Transverse colon (tissue), 4 donors: ENCODE measurements at regions not wholly inside any gene's neighbourhood (a gene's known extent, or its start where the extent isn't known, plus 50 kb on each side); places are given as distances from the start of the nearest gene placed in this dataset.

Experiments used
- DNase-seq: peaks from one replicate; pipeline ENCODE4 v3.0.0-alpha.2; 2019
- H3K27ac ChIP-seq, 4 donors: fragments of 200-600 bp; sonication (generic); 2 replicates each; pipeline ENCODE4 v1.5.1; 2016 to 2018; ENCODE audit warnings: inconsistent platforms in 4 of 4
- H3K27me3 ChIP-seq: fragments of 200-600 bp; sonication (generic); 2 replicates; pipeline ENCODE4 v1.5.1; 2017; ENCODE audit warnings: inconsistent platforms
- H3K36me3 ChIP-seq, 4 donors: fragments of 200-600 bp; sonication (generic); 2 replicates each; pipeline ENCODE4 v1.5.1; 2017 to 2019; ENCODE audit warnings: inconsistent platforms in 4 of 4
- H3K4me1 ChIP-seq, 4 donors: fragments of 200-600 bp; sonication (generic); 2 replicates each; pipeline ENCODE4 v1.5.1; 2017 to 2020; ENCODE audit warnings: inconsistent platforms in 4 of 4
- H3K4me3 ChIP-seq, 4 donors: fragments of 200-600 bp; sonication (generic); 1 replicate in 1 of 4; 2 replicates in 3 of 4; pipeline versions ENCODE4 v1.5.1 to v1.6.1; 2017 to 2019; ENCODE audit warnings: inconsistent platforms in 4 of 4
- H3K9me3 ChIP-seq, 2 donors: fragments of 200-600 bp; sonication (generic); 2 replicates each; pipeline ENCODE4 v1.5.1; 2017 to 2019; ENCODE audit warnings: inconsistent platforms in 2 of 2
- CTCF ChIP-seq, 5 experiments: fragments of 200-600 bp in 3 of 5; fragments of 450-650 bp in 2 of 5; sonication (generic) in 3 of 5; IDR thresholded peaks; 1 replicate in 2 of 5; 2 replicates in 3 of 5; pipeline ENCODE4 v1.5.1; 2016 to 2017; ENCODE audit warnings: antibody characterized with exemption in 5 of 5, inconsistent platforms in 3 of 5, mild to moderate bottlenecking in 2 of 5, moderate library complexity in 1 of 5
- EP300 ChIP-seq: sonication (generic); formaldehyde crosslinking; IDR thresholded peaks from one replicate; pipeline ENCODE4 v1.6.1; 2017; ENCODE audit warnings: antibody characterized with exemption, low read depth
- POLR2A ChIP-seq: fragments of 450-650 bp; IDR thresholded peaks from one replicate; pipeline ENCODE4 v1.6.1; 2016; ENCODE audit warnings: antibody characterized with exemption, mild to moderate bottlenecking, moderate library complexity
- POLR2AphosphoS5 ChIP-seq, 3 donors: sonication (generic); formaldehyde crosslinking; IDR thresholded peaks; one replicate each; pipeline ENCODE4 v1.6.1; 2016; ENCODE audit warnings: antibody characterized with exemption in 3 of 3
- WGBS, 2 donors: methylation state at CpG; one replicate each; pipeline ENCODE4 v1.1.5; 2018; ENCODE audit warnings: low coverage in 1 of 2; 5-methylcytosine and 5-hydroxymethylcytosine counted together
- in situ Hi-C, 4 donors: fragments of 200-750 bp; cut with MboI; loops; one replicate each; pipeline versions ENCODE4 v1.15.0 to v1.15.1; 2017; ENCODE audit warnings: low sequenced_read_pairs in 3 of 4, low pct_ligation_motif_present in 1 of 4, low pct_unique_long_range_greater_than_20kb in 1 of 4
- intact Hi-C: fragments of 100-400 bp; cut with DNase I; formaldehyde crosslinking; loops from one replicate; pipeline ENCODE4 v1.15.1; 2023; ENCODE audit warnings: low total_unique reads

- no peaks in the 10 kb centered on the region for H3K27me3 ChIP-seq
- H3K9me3 ChIP-seq: no peaks in the 10 kb centered on the region
- H3K36me3 ChIP-seq: no peaks in the 10 kb centered on the region
- TF ChIP-seq POLR2AphosphoS5 (IDR thresholded peaks at IDR 0.05): no peak
- TF ChIP-seq EP300: no peak
- TF ChIP-seq CTCF (IDR thresholded peaks at IDR 0.05): no peak
- TF ChIP-seq POLR2A: no peak
- intact Hi-C loops: no loop called here
- H3K4me1 ChIP-seq: peaks cover 0 to 15% (median 7%) of the 10 kb centered on the region in 4 donors
- H3K27ac ChIP-seq: no peak overlapping the region
- no peak overlapping the region for H3K4me3 ChIP-seq
- no peak for DNase-seq
- WGBS, 2 donors: 62 to 74% methylated on average over 4 to 5 of the region's 5 CpGs
- in situ Hi-C loops: no loop called here
These were observed 127.1 kb upstream of the UMPS start for GRCh38 chr3:124602980-124603627.

DNA sequence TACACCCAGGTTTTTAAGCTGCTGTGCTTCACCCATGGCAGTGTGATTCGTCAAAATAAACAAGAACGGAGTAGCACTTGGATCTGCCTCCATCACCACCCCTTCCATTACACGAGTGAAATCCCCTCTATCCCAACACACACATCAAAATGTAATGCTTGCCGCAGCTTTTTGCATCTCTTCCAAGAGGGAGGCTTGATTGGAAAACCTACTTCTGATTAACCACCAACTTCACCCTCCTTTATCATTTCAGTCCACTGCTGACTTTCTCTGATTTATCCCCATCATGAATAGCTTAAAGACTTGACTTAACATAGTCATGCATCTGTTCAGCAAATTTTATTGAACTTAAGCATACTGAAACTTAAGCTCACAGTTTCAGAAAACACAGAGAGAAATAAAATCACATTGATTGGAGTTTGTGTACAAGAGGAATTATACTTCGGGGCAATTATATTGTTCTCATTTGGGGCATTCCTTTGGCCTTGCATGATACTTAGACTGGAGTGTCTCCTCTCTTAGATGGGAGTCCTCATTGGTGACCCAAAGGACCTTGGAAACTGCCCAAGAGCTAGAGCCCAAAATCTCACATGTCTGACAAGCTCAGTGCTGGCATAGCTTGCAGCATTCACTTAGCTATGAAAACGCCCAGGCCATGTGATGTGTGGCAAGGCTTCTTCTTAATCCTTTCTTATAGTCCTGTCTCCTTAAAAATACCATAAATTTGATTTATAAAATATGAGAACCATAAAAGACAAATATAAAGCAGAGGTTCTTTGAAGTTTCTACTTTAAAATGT is 124.3 kb upstream of the UMPS start:
- no peaks in the 10 kb centered on the region for H3K27me3 ChIP-seq
- no peak overlapping the region for H3K27ac ChIP-seq
- H3K9me3 ChIP-seq: no peaks in the 10 kb centered on the region
- intact Hi-C loops: no loop called here
- TF ChIP-seq CTCF (IDR thresholded peaks at IDR 0.05) (no peak), EP300 (no peak), POLR2A (no peak), POLR2AphosphoS5 (IDR thresholded peaks at IDR 0.05) (no peak)
- WGBS, 2 donors: 65 to 68% methylated on average over 6 of the region's 6 CpGs
- no peak for DNase-seq
- in situ Hi-C loops: no loop called here
- H3K4me1 ChIP-seq: peaks cover 3 to 27% (median 10%) of the 10 kb centered on the region in 4 donors
- no peaks in the 10 kb centered on the region for H3K36me3 ChIP-seq
- no peak overlapping the region for H3K4me3 ChIP-seq

DNA sequence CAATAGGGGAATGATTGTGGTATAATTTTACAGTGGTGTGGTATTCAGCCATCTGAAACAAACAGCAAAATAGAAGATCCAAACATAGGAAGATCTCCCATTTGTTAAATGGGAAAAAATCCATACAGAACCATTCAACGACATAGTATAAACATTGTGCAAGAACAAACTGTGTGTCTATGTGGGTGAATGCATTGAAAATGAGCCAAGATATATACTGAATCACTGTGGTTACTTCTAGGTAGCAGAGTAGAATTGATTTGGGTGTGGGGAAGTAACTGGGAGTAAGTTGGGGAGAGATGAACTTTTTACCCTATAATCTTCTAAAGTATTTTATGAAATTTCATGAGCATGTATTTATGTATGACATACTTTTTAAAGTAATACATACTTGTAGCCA is 123.1 kb upstream of the UMPS start:
- Histone ChIP-seq H3K4me3 (no peak overlapping the region), H3K4me1 (peaks cover 6 to 34% (median 16%) of the 10 kb centered on the region in 4 donors), H3K36me3 (no peaks in the 10 kb centered on the region), H3K27ac (no peak overlapping the region), H3K9me3 (no peaks in the 10 kb centered on the region), H3K27me3 (no peaks in the 10 kb centered on the region)
- no peak for DNase-seq
- 27 to 38% methylated on average over 1 of the region's 1 CpG for WGBS, 2 donors
- intact Hi-C loops (no loop called here), in situ Hi-C loops (no loop called here)
- TF ChIP-seq EP300 (no peak), POLR2A (no peak), POLR2AphosphoS5 (IDR thresholded peaks at IDR 0.05) (no peak), CTCF (IDR thresholded peaks at IDR 0.05) (no peak)

DNA sequence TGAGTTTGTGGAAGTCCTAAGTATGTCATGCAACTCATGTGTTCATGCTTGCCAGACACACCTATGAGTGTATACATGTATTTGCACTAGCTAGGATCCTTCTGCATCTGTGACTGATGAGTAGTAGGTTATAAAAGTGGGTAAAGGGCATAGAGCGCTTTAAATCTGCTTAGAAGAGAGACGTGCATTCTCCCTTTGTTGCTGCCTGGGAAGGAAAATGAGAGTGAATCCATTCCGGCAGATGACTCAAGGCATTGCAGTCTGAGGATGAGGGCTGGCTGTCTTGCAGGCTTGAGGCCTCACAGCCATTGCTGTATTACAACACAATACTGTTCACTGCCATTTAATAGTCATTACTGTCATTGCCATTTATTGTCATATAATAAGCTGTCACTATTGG is 120.8 kb upstream of the UMPS start:
- no peaks in the 10 kb centered on the region for H3K36me3 ChIP-seq
- H3K27ac ChIP-seq: peak overlapping the region; percentile 2 to 61 (median 42)
- no peaks in the 10 kb centered on the region for H3K27me3 ChIP-seq
- WGBS, 2 donors: 48% methylated on average over 3 of the region's 3 CpGs; no CpG with 5 or more reads in 1 of the 2 donors
- no peak overlapping the region for H3K4me3 ChIP-seq
- peaks cover 6 to 35% (median 16%) of the 10 kb centered on the region in 4 donors for H3K4me1 ChIP-seq
- TF ChIP-seq CTCF (IDR thresholded peaks at IDR 0.05) (no peak), POLR2AphosphoS5 (IDR thresholded peaks at IDR 0.05) (peak in 1 of 3 donors; percentile 70)
- DNase-seq: peak; percentile 33
- intact Hi-C loops (no loop called here), in situ Hi-C loops (no loop called here)
- H3K9me3 ChIP-seq: no peaks in the 10 kb centered on the region
